ENCODE measurements at regions not wholly inside any gene's neighbourhood (a gene's known extent, or its start where the extent isn't known, plus 50 kb on each side); places are given as distances from the start of the nearest gene placed in this dataset.

DNA sequence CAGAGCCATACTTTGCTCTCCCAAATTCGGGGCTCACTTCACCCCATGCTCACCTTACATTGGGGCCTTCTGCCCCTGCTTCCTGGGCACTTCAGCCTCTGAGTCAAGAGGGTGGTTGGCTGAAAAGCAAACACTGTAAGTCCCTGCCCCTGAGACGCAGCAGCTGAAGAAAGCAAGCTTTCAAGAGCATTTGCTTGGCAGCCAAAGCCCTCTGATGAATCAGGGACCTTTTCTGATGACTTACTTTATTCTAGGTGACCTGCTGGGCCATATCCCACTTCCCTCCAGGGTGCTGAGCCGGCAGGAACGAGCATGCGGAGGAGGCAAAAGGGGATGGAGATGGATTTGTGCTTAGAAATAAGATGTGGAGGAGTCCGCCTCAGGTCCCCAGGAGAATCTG, 147.0 kb upstream of the TNRC6C start:
- DNase-seq: peak; percentile 86
- Histone ChIP-seq H3K9me3 (no peaks in the 10 kb centered on the region), H3K36me3 (no peaks in the 10 kb centered on the region), H3K4me3 (no peak overlapping the region), H3K27me3 (no peaks in the 10 kb centered on the region)

- H3K36me3 ChIP-seq: no peaks in the 10 kb centered on the region
- H3K9me3 ChIP-seq: no peaks in the 10 kb centered on the region
- no peak for DNase-seq
- H3K4me3 ChIP-seq: no peak overlapping the region
- no peaks in the 10 kb centered on the region for H3K27me3 ChIP-seq
Measured at GRCh38 chr17:77814091-77814772, 144.3 kb upstream of the TNRC6C start.

DNA sequence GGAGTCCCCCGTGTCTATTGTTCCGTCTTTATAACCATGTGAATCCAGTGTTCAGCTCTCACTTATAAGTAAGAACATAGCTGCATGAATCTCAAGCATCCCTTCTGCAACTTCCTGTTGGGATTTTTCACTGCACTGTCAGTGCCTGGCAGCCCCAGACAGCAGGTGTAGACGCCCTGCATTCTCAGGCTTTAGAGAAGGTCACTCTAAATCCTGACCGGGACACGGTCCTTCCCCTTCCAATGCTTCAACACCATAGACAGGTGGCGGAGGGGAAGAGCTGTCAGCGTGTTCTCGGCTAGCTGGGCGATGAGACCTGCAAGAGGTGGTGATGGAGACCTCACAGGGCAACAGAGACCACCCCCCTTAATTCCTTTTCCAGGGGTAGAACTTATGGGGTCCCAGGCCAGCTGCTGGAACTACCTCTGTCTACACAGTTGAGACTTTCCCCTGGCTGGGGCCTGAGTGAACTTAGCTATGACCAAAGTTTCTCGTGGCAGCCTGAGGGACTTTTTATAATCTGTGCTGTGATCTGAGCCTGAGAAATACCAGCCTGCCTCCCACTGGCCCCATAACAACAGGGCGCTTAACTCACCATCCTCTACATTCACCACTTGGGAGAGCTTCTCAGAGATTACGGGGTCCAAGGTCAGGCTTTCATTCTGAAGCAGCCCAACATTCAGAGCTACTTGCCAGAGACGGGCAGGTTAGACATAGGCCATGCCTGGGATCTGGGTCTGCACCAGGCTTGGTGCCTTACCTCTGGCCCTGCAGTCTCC, 143.2 kb upstream of the TNRC6C start:
- Histone ChIP-seq H3K27me3 (no peaks in the 10 kb centered on the region), H3K9me3 (no peaks in the 10 kb centered on the region), H3K4me3 (no peak overlapping the region), H3K36me3 (no peaks in the 10 kb centered on the region)
- no peak for DNase-seq

GRCh38 chr17:77817953-77818352, 140.6 kb upstream of the TNRC6C start:
- no peaks in the 10 kb centered on the region for H3K9me3 ChIP-seq
- H3K27me3 ChIP-seq: no peaks in the 10 kb centered on the region
- no peak for DNase-seq
- H3K36me3 ChIP-seq: no peaks in the 10 kb centered on the region
- H3K4me3 ChIP-seq: no peak overlapping the region

DNA sequence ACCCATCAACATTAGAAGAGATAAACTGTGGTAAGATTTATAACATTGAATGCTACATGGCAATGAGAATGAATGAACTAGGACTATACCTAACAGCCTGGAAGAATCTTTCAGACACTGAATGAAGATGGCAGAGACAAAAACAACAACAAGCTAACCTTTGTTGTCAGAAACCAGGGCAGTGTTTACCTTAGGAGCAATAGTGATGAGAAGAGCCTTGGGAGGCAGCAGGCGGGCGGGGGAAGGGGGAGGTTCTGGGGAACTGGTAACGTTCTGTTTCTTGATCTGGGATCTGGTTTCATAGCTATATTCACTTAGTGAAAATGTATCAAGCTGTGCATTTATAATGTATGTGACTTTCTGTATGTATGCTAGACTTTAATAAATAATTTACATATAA, 139.0 kb upstream of the TNRC6C start:
- no peaks in the 10 kb centered on the region for H3K27me3 ChIP-seq
- H3K36me3 ChIP-seq: no peaks in the 10 kb centered on the region
- DNase-seq: no peak
- no peak overlapping the region for H3K4me3 ChIP-seq
- no peaks in the 10 kb centered on the region for H3K9me3 ChIP-seq

GRCh38 chr17:77821114-77821513, 137.4 kb upstream of the TNRC6C start:
- Histone ChIP-seq H3K27me3 (no peaks in the 10 kb centered on the region), H3K4me3 (no peak overlapping the region), H3K9me3 (no peaks in the 10 kb centered on the region), H3K36me3 (no peaks in the 10 kb centered on the region)
- DNase-seq: no peak

DNA sequence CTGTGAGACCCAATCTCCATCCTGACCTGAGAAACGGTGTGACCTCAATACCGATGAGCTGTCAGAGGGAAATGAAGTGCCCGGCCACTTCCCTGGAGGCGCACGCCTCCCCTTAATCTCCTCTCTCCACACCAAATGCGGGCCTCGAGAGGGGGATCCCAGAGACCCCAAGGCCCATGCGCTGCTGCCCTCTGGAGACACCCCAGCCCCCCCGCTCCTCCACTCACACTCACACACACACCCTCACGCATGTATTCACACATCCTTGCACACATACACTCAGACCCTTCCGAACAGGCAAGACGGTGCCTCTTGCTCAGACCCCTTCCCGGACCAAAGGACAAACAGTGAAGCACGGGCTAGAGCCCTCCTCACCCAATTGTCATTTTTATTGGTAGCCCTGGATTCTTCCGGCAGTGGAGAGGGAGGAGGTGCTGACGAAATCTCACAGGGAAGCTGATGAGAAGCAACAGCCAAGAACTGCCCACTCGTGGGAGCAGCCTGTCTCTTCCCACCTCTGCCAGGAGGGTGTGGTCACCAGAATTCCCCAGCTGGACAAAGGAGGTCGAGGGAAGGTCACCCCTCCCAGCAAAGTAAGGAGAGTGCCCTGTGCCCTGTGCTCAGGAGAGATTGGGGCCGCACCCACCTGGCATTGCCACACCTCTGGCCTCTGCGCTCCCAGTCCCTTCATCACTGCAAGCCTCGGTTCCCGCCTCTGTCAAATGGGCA, 136.0 kb upstream of the TNRC6C start:
- no peak overlapping the region for H3K4me3 ChIP-seq
- peak; percentile 33 for DNase-seq
- H3K9me3 ChIP-seq: no peaks in the 10 kb centered on the region
- no peaks in the 10 kb centered on the region for H3K27me3 ChIP-seq
- H3K36me3 ChIP-seq: no peaks in the 10 kb centered on the region

- Histone ChIP-seq H3K4me3 (no peak overlapping the region), H3K36me3 (no peaks in the 10 kb centered on the region), H3K9me3 (no peaks in the 10 kb centered on the region), H3K27me3 (no peaks in the 10 kb centered on the region)
- no peak for DNase-seq
Measured at GRCh38 chr17:77824102-77824779, 134.3 kb upstream of the TNRC6C start.

DNA sequence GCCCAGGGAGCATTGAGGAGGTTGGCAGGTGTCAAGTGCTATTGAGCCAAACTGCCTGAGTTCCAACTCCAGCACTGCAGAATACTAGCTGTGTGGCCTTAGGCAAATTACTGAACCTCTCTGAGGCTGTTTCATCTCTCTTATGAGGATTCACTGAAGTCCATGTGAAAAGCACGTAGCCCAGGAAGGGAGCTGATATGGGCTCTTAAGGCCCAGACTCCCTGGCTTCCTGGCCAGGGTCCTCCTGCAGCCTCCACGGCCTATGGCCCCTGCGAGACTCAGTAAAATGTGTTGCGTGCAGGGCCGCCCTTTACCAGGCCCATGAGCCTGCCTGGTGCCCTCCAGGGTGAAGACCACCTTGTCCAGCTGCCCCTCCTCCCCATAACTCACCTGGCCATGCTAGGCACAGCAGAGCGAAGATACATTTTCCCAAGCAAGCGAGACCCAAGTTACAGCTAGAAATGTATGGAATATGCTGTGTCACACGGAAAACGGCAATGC, 133.7 kb upstream of the TNRC6C start:
- no peak for DNase-seq
- H3K4me3 ChIP-seq: no peak overlapping the region
- no peaks in the 10 kb centered on the region for H3K9me3 ChIP-seq
- H3K27me3 ChIP-seq: no peaks in the 10 kb centered on the region
- H3K36me3 ChIP-seq: no peaks in the 10 kb centered on the region

DNA sequence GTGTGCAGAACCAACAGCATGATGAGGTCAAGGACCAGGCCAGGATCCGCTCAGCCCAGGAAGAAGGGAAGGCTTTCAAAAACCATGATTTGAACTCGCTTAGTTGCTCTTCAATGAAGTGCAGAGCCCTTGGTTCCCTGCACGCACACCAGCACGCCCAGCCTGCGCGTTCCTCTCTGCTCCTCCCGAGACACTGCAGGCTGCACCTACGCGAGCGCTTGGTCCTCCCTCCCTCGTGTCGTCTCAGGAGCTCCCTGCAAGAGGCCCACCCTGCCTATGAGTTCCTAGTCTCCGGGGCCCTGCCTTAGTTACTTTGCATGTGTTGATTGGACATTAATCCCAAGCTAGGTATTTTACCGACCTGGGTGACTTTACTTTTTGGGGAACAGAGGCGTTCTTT, 132.9 kb upstream of the TNRC6C start:
- Histone ChIP-seq H3K4me3 (no peak overlapping the region), H3K36me3 (no peaks in the 10 kb centered on the region), H3K27me3 (no peaks in the 10 kb centered on the region), H3K9me3 (no peaks in the 10 kb centered on the region)
- DNase-seq: no peak

DNA sequence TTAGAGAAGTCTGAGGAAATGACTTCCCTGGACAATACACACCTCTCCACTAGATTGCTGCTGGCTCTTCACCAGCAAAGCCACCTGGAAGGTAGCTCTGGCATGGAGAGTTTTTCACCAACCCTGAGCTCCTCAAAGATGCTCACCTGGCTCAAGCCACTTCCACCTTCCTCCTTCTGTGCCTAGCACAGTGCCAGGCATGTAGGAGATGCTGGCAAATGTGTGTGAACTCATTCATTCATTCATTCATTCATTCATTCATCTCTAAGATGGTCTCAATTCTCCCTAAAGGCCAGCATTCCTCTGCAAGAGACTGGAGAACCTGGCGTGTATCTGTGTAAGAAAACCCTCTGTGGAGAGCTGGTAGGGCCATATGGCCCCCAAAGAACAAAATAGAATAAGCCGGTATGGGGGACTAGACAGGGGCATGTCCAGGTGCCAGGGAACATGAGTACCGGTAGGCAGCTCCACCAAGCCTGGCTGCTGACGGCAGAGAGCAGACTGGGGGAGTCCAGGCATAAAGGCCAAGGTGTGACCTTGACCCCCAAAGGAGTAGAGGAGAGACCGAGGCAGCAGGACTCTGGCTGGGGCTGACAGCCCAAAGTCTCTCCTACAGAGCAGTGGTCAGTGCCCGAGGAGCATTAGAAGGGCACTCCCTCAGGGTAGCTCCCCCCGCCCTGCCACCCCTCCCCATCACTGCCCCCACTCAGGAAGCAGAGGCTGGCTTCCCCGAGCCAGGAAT, 132.2 kb upstream of the TNRC6C start:
- Histone ChIP-seq H3K4me3 (no peak overlapping the region), H3K36me3 (no peaks in the 10 kb centered on the region), H3K9me3 (no peaks in the 10 kb centered on the region), H3K27me3 (no peaks in the 10 kb centered on the region)
- DNase-seq: no peak

- H3K36me3 ChIP-seq: no peaks in the 10 kb centered on the region
- no peak for DNase-seq
- no peaks in the 10 kb centered on the region for H3K9me3 ChIP-seq
- no peaks in the 10 kb centered on the region for H3K27me3 ChIP-seq
- H3K4me3 ChIP-seq: no peak overlapping the region
Measured at GRCh38 chr17:77827039-77827438, 131.5 kb upstream of the TNRC6C start.

DNA sequence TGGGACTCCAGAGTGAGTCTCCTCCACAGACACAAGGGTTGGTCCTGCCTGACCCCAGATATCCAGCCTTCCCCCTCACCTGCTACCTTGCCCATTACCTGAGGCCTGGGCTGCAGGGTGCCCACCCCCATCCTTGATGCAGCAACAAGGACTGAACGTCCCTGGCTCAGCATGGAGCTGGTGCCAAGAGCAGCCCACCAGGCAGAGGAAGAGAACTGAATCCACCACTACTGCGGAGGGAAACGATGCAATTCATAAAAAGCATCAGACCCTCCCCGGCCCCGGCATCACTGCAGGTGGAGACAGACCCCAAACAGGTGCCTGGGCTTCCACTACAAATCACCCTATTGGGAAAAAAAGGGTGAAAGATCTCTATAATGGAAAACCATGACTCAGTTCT, 131.0 kb upstream of the TNRC6C start:
- no peak overlapping the region for H3K4me3 ChIP-seq
- no peaks in the 10 kb centered on the region for H3K36me3 ChIP-seq
- no peaks in the 10 kb centered on the region for H3K9me3 ChIP-seq
- no peak for DNase-seq
- no peaks in the 10 kb centered on the region for H3K27me3 ChIP-seq

DNA sequence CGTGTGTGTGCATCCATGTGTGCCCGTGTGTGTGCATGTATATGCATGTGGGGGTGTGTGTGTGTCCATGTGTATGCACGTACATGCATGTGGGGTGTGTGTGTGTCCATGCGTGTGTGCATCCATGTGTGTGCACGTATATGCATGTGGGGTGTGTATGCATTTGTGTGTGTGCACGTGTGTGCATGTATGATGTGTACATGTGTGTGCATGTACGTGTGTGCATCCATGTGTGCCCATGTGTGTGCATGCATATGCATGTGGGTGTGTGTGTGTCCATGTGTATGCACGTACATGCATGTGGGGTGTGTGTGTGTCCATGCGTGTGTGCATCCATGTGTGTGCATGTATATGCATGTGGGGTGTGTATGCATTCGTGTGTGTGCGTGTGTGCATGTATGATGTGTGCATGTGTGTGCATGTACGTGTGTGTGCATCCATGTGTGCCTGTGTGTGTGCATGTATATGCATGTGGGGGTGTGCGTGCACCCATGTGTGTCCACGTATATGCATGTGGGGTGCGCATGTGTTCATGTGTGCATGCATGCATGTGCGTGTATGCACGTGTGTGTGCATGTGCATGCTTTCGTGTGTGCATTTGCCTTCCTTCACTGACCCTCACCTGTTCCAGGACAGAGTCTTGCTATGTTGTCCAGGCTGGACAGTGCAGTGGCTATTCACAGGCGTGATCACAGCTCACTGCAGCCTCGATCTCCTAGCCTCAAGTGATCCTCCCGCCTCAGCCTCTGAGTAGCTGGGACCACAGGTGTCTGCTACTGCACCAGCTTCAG, 129.6 kb upstream of the TNRC6C start:
- H3K27me3 ChIP-seq: no peaks in the 10 kb centered on the region
- no peaks in the 10 kb centered on the region for H3K36me3 ChIP-seq
- H3K9me3 ChIP-seq: no peaks in the 10 kb centered on the region
- no peak for DNase-seq
- H3K4me3 ChIP-seq: no peak overlapping the region

DNA sequence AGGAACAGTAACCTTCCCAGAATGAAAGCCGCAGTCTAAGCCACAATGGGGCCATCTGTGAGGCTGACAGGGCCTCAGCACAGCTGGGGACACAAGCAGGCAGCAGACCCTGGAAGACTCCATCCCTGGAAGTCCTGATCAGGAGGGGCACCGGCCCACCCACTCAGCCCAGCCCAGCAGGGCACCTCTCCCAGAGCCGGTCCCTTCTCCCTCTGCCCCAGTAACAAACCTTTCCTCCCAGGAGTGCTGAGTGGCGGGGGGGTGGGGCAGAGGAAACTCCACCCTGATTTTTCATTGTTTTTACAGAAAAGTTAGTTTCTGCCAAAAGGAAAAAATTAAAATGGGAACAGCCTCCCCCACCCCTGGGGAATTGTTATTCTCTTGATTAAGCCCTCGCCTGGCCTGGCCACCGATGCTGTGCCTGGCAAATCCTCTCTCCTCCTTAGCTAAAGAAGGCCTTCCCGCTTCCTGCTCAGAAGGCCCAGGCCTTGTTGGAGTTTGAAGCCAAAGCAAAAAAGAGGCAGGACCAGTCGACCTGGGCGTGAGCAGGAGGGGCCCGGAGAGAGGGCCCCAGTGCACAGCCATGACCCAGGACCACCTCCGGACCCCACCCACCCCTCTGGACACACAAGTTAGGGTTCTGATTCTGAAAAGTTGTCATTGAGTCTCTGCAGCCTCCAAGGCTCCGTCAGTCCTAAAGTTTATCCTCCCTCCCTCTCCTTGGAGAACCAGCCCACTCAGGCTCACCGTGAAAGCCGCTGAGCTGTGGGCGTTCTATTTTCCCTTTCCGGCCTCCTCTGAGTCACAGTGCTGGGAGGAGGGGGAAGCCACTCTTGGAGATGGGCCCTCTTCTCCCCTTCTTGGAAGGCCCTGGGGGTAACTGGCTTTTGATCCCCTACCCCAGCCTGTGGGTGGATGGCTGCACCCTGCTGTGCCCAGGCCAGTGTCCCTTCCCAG, 128.4 kb upstream of the TNRC6C start:
- Histone ChIP-seq H3K36me3 (no peaks in the 10 kb centered on the region), H3K27me3 (no peaks in the 10 kb centered on the region), H3K9me3 (no peaks in the 10 kb centered on the region), H3K4me3 (no peak overlapping the region)
- peak; percentile 83 for DNase-seq

Measured in MG63 (cell line).